Vagina (tissue), 2 donors: ENCODE measurements at regions not wholly inside any gene's neighbourhood (a gene's known extent, or its start where the extent isn't known, plus 50 kb on each side); places are given as distances from the start of the nearest gene placed in this dataset.

Experiments used
- DNase-seq, 2 donors: peaks; one replicate each; pipeline ENCODE4 v3.0.0-alpha.2; 2017; ENCODE audit errors: extremely low spot score in 2 of 2
- H3K27ac ChIP-seq: fragments of 200-600 bp; sonication (generic); one replicate; pipeline ENCODE4 v1.5.1; 2019
- H3K27me3 ChIP-seq: fragments of 200-600 bp; sonication (generic); one replicate; pipeline ENCODE4 v1.5.1; 2019
- H3K36me3 ChIP-seq, 2 donors: fragments of 200-600 bp; sonication (generic); one replicate each; pipeline ENCODE4 v1.5.1; 2017 to 2019
- H3K4me1 ChIP-seq: fragments of 200-600 bp; sonication (generic); one replicate; pipeline ENCODE4 v1.5.1; 2019
- H3K4me3 ChIP-seq, 2 donors: fragments of 200-600 bp; sonication (generic); 1 replicate in 1 of 2; 2 replicates in 1 of 2; pipeline ENCODE4 v1.5.1; 2016 to 2019
- H3K9me3 ChIP-seq: fragments of 200-600 bp; sonication (generic); one replicate; pipeline ENCODE4 v1.5.1; 2019
- CTCF ChIP-seq, 3 experiments: fragments of 450-650 bp in 2 of 3; fragments of 200-600 bp in 1 of 3; sonication (generic) in 1 of 3; IDR thresholded peaks; one replicate each; pipeline ENCODE4 v1.5.1; 2017 to 2019; ENCODE audit warnings: antibody characterized with exemption in 3 of 3, mild to moderate bottlenecking in 2 of 3, moderate library complexity in 2 of 3
- POLR2A ChIP-seq, 2 donors: fragments of 450-650 bp; IDR thresholded peaks; one replicate each; pipeline ENCODE4 v1.6.1; 2017; ENCODE audit warnings: antibody characterized with exemption in 2 of 2, mild to moderate bottlenecking in 2 of 2, moderate library complexity in 2 of 2
- POLR2AphosphoS5 ChIP-seq, 2 donors: sonication (generic); formaldehyde crosslinking; IDR thresholded peaks; one replicate each; pipeline ENCODE4 v1.9.0; 2017; ENCODE audit warnings: antibody characterized with exemption in 2 of 2, mild to moderate bottlenecking in 2 of 2, low read depth in 1 of 2; ENCODE audit not compliant: insufficient read depth in 1 of 2
- intact Hi-C: fragments of 100-400 bp; cut with DNase I; formaldehyde crosslinking; loops from one replicate; pipeline ENCODE4 v1.15.1; 2023

DNA sequence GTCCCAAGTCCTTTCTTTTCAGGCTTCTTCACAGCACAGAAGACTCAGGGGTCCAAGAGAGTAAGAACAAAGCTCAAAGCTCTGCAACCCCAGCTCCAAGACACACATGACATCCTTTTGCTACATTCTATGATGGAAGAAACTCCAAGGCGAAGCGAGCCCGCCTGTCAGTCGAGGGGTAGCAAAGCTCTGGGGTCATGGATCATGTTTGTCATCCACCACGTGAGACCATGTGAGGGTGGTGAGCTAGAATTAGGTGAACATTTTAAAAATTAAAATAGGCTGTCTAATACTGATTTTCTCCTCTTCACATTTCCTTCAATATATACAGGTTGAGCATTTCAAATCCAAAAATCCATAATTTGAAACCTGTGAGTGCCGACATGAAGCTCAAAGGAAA, 189.6 kb downstream of the TTLL2 start:
- no peaks in the 10 kb centered on the region for H3K27me3 ChIP-seq
- H3K9me3 ChIP-seq: no peaks in the 10 kb centered on the region
- no peak for DNase-seq
- no peak overlapping the region for H3K4me3 ChIP-seq
- no peak overlapping the region for H3K27ac ChIP-seq
- H3K36me3 ChIP-seq: no peaks in the 10 kb centered on the region
- intact Hi-C loops: no loop called here
- TF ChIP-seq CTCF (IDR thresholded peaks at IDR 0.05) (no peak), POLR2A (IDR thresholded peaks at IDR 0.05) (no peak), POLR2AphosphoS5 (IDR thresholded peaks at IDR 0.05; ENCODE audit: insufficient read depth in 1 of 2, low read depth in 1 of 2) (no peak)
- no peaks in the 10 kb centered on the region for H3K4me1 ChIP-seq

DNA sequence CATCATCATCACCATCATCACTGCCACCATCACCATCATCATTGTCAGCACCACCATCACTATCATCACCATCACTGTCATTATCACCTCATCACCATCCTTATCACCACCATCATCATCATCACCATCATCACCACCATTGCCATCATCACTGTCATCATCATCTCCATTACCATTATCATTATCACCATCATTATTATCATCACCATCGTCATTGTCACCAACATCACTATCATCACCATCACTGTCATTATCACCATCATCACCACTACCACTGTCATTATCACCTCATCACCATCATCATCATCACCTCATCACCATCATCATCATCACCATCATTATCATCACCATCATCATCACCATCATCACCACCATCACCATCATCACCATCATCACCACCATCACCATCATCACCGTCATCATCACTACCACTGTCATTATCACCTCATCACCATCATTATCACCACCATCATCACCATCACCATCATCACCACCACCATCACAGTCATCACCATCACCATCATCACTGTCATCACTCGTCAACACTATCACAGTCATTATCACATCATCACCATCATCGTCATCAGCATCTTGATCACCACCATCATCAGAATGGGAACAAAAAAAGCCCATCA, 191.1 kb downstream of the TTLL2 start:
- Histone ChIP-seq H3K9me3 (no peaks in the 10 kb centered on the region), H3K27ac (no peak overlapping the region), H3K4me3 (no peak overlapping the region), H3K36me3 (no peaks in the 10 kb centered on the region), H3K4me1 (no peaks in the 10 kb centered on the region), H3K27me3 (no peaks in the 10 kb centered on the region)
- no peak for TF ChIP-seq CTCF (IDR thresholded peaks at IDR 0.05)
- TF ChIP-seq POLR2A (IDR thresholded peaks at IDR 0.05): no peak
- no peak for TF ChIP-seq POLR2AphosphoS5 (IDR thresholded peaks at IDR 0.05; ENCODE audit: insufficient read depth in 1 of 2, low read depth in 1 of 2)
- intact Hi-C loops: no loop called here
- no peak for DNase-seq

DNA sequence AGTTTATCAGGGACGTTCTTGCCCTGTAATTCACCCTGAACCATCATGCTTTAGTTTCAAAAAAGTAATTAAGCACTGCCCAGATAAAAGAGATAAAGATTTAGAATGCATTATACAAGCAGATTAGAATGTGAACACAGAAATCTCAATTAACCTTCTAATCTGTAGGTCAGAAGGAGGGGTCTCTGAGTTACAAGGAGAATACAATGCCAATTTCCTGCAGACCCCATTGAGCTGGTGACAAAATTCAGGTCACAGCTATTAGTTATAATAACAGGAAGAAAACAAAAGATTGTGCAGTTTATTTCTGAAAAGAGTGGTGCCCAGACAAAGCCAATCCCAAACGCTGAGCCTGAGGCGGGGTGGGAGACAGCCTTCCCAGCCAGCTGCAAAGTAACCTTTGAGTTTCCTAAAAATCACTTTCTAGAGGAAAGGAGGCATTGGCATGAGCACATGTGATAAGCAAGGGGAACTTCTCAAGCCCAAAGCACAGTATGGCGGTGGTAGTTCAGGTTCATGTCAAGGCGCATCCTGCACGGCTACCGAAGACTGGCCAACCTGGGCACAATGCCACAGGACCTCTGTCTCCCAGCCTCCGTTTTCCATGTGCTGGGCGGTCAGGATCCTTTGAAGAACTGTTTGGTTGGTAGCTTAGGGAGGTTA, 192.5 kb downstream of the TTLL2 start:
- no peaks in the 10 kb centered on the region for H3K27me3 ChIP-seq
- H3K4me1 ChIP-seq: no peaks in the 10 kb centered on the region
- no peak for TF ChIP-seq POLR2AphosphoS5 (IDR thresholded peaks at IDR 0.05; ENCODE audit: insufficient read depth in 1 of 2, low read depth in 1 of 2)
- no peak for TF ChIP-seq POLR2A (IDR thresholded peaks at IDR 0.05)
- TF ChIP-seq CTCF (IDR thresholded peaks at IDR 0.05): no peak
- intact Hi-C loops: no loop called here
- H3K27ac ChIP-seq: no peak overlapping the region
- DNase-seq: no peak
- no peaks in the 10 kb centered on the region for H3K9me3 ChIP-seq
- H3K4me3 ChIP-seq: no peak overlapping the region
- no peaks in the 10 kb centered on the region for H3K36me3 ChIP-seq

- Histone ChIP-seq H3K27ac (no peak overlapping the region), H3K36me3 (no peaks in the 10 kb centered on the region), H3K9me3 (no peaks in the 10 kb centered on the region), H3K27me3 (no peaks in the 10 kb centered on the region), H3K4me1 (no peaks in the 10 kb centered on the region), H3K4me3 (no peak overlapping the region)
- DNase-seq: no peak
- TF ChIP-seq POLR2AphosphoS5 (IDR thresholded peaks at IDR 0.05; ENCODE audit: insufficient read depth in 1 of 2, low read depth in 1 of 2) (no peak), POLR2A (IDR thresholded peaks at IDR 0.05) (no peak), CTCF (IDR thresholded peaks at IDR 0.05) (no peak)
- intact Hi-C loops: no loop called here
Observed at GRCh38 chr6:167523426-167523825, 198.5 kb downstream of the TTLL2 start.
